MM.1S (cell line): ENCODE measurements at regions not wholly inside any gene's neighbourhood (a gene's known extent, or its start where the extent isn't known, plus 50 kb on each side); places are given as distances from the start of the nearest gene placed in this dataset.

Source experiments
- EZH2 ChIP-seq: fragments of 300-600 bp; sonication (generic); optimal IDR thresholded peaks from 2 replicates; pipeline ENCODE3; 2017; ENCODE audit warnings: low read depth, mild to moderate bottlenecking, antibody characterized with exemption, low read length, mixed read lengths
- EZH2phosphoT487 ChIP-seq: fragments of 300-600 bp; sonication (generic); IDR thresholded peaks from 2 replicates; pipeline ENCODE4 v1.6.1; 2018; ENCODE audit warnings: antibody characterized with exemption, low read length
- TF ChIP-seq, protein P1 (sequence below): fragments of 300-600 bp; sonication (generic); IDR thresholded peaks from 2 replicates; pipeline ENCODE4 v1.5.1; 2016; ENCODE audit warnings: antibody characterized with exemption, low read length, mixed read lengths

DNA sequence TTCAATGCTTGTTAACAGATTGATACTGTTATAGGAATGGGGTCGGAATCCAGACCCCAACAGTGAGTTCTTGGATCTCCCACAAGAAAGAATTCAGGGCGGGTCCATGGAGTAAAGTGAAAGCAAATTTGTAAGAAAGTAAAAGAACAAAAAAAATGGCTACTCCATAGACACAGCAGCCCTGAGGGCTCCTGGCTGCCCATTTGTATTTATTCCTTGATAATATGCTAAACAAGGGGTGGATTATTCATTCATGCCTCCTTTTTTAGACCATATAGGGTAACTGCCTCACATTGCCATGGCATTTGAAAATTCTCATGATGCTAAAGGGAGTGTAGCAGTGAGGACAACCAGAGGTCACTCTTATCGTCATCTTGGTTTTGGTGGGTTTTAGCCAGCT, 717.2 kb upstream of the KCND2 start:
- TF ChIP-seq, protein P1, sequence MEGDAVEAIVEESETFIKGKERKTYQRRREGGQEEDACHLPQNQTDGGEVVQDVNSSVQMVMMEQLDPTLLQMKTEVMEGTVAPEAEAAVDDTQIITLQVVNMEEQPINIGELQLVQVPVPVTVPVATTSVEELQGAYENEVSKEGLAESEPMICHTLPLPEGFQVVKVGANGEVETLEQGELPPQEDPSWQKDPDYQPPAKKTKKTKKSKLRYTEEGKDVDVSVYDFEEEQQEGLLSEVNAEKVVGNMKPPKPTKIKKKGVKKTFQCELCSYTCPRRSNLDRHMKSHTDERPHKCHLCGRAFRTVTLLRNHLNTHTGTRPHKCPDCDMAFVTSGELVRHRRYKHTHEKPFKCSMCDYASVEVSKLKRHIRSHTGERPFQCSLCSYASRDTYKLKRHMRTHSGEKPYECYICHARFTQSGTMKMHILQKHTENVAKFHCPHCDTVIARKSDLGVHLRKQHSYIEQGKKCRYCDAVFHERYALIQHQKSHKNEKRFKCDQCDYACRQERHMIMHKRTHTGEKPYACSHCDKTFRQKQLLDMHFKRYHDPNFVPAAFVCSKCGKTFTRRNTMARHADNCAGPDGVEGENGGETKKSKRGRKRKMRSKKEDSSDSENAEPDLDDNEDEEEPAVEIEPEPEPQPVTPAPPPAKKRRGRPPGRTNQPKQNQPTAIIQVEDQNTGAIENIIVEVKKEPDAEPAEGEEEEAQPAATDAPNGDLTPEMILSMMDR: no peak
- no peak for TF ChIP-seq EZH2
- TF ChIP-seq EZH2phosphoT487: no peak
